ENCODE measurements at regions not wholly inside any gene's neighbourhood (a gene's known extent, or its start where the extent isn't known, plus 50 kb on each side); places are given as distances from the start of the nearest gene placed in this dataset.

DNA sequence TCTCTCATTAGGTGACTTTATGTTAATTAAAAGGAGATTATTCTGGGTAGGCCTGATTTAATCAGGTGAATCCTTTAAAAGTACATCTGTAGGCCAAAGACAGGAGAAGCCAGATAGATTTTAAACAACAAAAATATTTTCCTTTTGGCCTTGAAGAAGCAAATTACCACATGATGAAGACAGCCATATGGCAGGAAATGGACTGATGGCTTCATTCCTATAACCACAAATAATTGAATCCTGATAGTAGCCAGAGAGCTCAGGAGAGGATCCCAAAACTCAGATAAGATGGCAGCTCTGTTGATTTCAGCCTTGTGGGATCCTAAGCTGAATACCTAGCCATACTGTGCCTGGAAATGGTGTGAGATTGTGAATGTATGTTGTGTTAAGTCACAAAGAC, 66.1 kb upstream of the PRKX start:
- Histone ChIP-seq H3K9ac (ENCODE audit: low read depth, low read length) (no peak overlapping the region), H3K4me1 (ENCODE audit: insufficient read depth, low read length) (no peaks in the 10 kb centered on the region), H3K4me3 (ENCODE audit: low read length) (no peak overlapping the region), H3K9me3 (ENCODE audit: insufficient read depth, low read depth, low read length) (no peaks in the 10 kb centered on the region), H3K27ac (ENCODE audit: low read depth, low read length) (no peak overlapping the region), H3K27me3 (ENCODE audit: insufficient read depth, low read length) (no peaks in the 10 kb centered on the region), H3K36me3 (ENCODE audit: insufficient read depth, low read length) (no peaks in the 10 kb centered on the region)

DNA sequence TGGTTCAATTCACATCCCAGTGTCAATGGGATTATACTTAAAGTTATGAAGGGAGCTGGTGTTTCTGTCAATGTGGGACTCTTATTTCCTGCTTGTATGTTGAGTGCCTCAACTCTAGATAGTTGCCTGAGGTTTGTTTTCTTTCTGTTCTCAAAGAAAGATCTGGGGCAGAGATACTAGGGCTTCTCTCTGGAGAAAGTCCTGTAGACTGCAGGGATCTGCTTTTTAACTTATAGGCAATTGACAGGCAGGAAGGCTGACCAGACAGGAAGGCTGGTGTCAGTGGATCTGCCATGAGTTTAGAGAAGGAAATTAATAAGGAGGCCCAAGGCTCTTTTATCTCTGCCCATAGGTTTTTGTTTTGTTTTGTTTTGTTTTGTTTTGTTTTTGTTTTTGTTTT, 64.0 kb upstream of the PRKX start:
- Histone ChIP-seq H3K4me3 (ENCODE audit: low read length) (no peak overlapping the region), H3K9me3 (ENCODE audit: insufficient read depth, low read depth, low read length) (no peaks in the 10 kb centered on the region), H3K4me1 (ENCODE audit: insufficient read depth, low read length) (no peaks in the 10 kb centered on the region), H3K27ac (ENCODE audit: low read depth, low read length) (no peak overlapping the region), H3K9ac (ENCODE audit: low read depth, low read length) (no peak overlapping the region), H3K36me3 (ENCODE audit: insufficient read depth, low read length) (no peaks in the 10 kb centered on the region), H3K27me3 (ENCODE audit: insufficient read depth, low read length) (no peaks in the 10 kb centered on the region)

DNA sequence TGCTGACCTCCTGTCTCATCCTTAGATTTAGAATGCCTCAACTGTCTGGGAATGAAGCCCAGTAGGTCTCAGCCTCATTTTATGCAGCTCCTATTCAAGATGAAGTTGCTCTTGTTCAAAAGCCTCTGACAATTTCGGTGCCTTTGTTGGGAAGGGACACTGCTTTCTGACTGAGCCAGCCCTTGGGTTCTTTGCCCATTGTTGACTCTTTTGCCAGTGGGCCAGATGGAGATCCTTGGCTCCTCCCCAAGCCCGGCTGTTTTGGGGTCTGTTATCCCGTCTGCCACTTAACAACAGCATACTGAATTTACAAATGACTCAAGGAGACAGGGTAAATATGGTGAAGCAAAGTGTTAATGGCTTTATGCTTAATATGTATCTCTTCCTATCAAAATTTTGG, 58.3 kb upstream of the PRKX start:
- 94% methylated on average over 2 of the region's 3 CpGs for WGBS
- Histone ChIP-seq H3K36me3 (ENCODE audit: insufficient read depth, low read length) (no peaks in the 10 kb centered on the region), H3K4me1 (ENCODE audit: insufficient read depth, low read length) (no peaks in the 10 kb centered on the region), H3K27ac (ENCODE audit: low read depth, low read length) (no peak overlapping the region), H3K9me3 (ENCODE audit: insufficient read depth, low read depth, low read length) (no peaks in the 10 kb centered on the region), H3K9ac (ENCODE audit: low read depth, low read length) (no peak overlapping the region), H3K4me3 (ENCODE audit: low read length) (no peak overlapping the region), H3K27me3 (ENCODE audit: insufficient read depth, low read length) (no peaks in the 10 kb centered on the region)

DNA sequence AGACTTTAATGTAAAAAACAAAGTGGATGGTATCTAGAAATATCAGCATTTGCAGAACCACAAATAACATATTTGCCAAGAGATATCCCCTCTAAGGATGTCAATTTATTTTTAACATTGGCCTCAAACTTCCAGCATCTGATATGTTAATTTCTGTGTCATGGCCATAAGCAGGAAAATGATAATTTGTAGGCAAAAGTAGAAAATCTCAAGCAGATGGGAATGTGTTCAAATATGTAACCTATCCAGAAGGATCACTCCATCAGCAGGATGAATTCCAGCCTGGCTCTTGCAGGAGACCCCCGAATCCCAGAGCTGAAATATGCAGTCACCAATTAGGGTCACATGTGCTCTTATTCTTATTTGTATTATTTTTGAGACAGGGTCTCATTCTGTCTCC, 55.4 kb upstream of the PRKX start:
- Histone ChIP-seq H3K27ac (ENCODE audit: low read depth, low read length) (no peak overlapping the region), H3K4me3 (ENCODE audit: low read length) (no peak overlapping the region), H3K36me3 (ENCODE audit: insufficient read depth, low read length) (no peaks in the 10 kb centered on the region), H3K27me3 (ENCODE audit: insufficient read depth, low read length) (no peaks in the 10 kb centered on the region), H3K9me3 (ENCODE audit: insufficient read depth, low read depth, low read length) (no peaks in the 10 kb centered on the region), H3K9ac (ENCODE audit: low read depth, low read length) (no peak overlapping the region), H3K4me1 (ENCODE audit: insufficient read depth, low read length) (no peaks in the 10 kb centered on the region)
- 100% methylated on average over 1 of the region's 1 CpG for WGBS
